HL-60/S4 treated with retinoic acid at 250 ng/mL for 4 days and 3 days (cell line): ENCODE measurements at regions not wholly inside any gene's neighbourhood (a gene's known extent, or its start where the extent isn't known, plus 50 kb on each side); places are given as distances from the start of the nearest gene placed in this dataset.

Source experiments
- in situ Hi-C: fragments of 300-500 bp; cut with MboI; formaldehyde crosslinking; loops from 2 replicates; pipeline ENCODE4 v1.7.0; 2022; ENCODE audit warnings: low sequenced_read_pairs

- in situ Hi-C loops, result no loop called here
Measured at GRCh38 chr7:41114131-41114530, 588.8 kb downstream of the INHBA start.

- in situ Hi-C loops, result no loop called here
Measured at GRCh38 chr7:41113719-41114118, 589.2 kb downstream of the INHBA start.

DNA sequence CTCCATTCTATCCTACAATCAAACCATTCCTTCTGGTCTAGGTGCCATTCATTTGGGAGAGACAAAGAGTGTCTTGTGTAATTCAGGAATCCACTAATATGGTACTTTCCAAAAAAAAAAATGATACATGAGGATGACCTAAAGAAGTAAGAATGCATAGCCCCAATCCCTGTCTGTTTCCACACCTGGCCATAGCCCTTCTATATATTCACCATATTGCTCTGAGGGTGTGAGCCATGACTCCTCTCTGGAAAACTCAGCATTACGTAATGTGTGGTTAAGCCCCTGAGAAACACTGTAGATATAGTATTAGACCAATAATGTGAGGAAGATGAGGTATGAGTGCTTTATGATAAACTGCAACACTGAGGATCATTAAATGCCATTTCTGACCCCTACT is 592.7 kb downstream of the INHBA start:
- in situ Hi-C loops, result no loop called here

- in situ Hi-C loops, result no loop called here
Measured at GRCh38 chr7:41108821-41109220, 594.1 kb downstream of the INHBA start.

- in situ Hi-C loops, result no loop called here
Measured at GRCh38 chr7:41107938-41108448, 594.9 kb downstream of the INHBA start.

DNA sequence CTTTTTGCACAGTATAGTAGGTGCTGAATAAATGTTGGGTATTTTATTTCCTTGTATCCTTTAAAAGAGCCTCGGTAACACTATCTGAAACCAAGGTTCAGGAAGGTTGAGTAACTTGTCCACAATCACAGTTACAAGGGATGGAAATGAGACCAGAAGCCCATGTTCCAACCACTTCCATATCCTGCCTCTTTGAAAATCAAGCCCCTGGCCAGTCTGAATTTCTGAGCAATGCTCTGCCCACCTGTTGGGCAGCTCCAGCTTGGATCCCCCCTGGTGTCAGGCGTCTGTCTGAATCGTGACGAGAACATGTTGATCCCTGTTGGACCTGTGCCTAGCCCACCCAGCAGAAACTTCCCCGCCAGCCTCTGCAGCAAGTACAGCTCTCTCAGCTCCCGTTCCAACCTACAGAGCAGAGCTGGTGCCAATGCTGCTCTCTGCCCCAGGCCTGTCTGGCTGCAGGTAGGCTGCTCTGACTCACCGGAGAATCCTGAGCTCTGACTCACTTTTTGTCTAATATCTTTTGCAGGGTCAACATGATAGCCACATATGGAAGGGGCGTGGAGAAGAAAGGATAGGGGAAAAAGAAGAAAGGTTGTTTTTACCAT is 595.5 kb downstream of the INHBA start:
- in situ Hi-C loops, result no loop called here

GRCh38 chr7:41104631-41105030 is 598.3 kb downstream of the INHBA start:
- in situ Hi-C loops, result no loop called here

DNA sequence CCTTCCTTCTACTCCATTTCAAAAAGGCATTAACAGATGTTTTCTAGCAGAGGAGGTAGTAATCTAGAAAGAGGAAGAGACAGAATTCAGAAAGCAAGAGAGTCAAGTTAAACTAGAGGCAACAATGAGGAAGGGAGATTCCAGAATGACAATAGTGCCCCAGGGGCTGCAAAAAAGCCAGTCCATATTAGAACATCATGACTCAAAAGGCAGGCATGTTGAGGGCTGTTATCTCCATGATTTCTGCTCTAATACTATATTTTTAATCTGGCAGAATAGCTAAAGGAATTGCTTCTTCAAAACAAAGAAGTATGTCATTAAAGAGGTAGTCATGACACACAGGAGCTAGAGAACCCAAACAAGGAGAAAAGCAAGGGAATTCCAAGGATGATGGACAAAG is 599.6 kb downstream of the INHBA start:
- in situ Hi-C loops, result no loop called here

DNA sequence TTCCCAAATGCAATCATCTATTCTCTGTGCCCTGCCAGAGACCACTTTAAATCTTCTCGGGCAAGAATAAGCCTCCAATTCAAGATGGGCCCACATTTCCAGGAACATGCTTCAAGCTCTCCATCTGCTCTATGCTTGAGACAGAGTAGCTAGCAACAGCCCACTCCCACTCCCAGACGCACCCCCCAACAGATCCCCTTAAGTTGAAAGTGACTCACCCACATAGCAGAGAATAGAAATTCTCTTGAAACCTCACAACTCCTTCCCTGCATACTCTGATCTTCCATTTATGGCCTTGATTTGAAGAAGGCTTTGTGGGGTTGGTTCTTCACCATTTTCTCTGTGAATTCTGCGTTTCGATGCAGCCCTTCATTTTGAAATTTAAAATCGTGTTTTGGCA is 604.0 kb downstream of the INHBA start:
- in situ Hi-C loops, result no loop called here

GRCh38 chr7:41098402-41098801 is 604.5 kb downstream of the INHBA start:
- in situ Hi-C loops, result no loop called here

DNA sequence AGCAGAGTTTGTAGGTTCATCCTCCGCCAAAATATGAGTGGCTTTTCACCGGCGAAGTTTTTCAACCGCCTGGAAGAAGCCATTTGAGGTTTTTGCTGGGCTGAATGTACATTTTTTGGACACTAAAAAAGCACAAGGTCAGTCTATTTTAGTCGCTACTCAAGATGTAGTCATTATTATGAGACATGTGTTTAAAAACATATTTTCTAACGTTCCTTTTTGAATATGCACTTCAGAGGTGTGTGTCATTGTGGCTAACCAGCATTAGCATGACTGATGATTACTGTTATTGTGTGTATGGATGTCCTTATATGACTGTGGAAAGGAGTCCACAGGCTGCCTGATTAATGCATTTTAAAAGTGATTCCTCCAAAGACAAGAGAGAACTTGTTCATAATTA is 605.4 kb downstream of the INHBA start:
- in situ Hi-C loops, result no loop called here

GRCh38 chr7:41096917-41097316 is 606.0 kb downstream of the INHBA start:
- in situ Hi-C loops, result no loop called here

DNA sequence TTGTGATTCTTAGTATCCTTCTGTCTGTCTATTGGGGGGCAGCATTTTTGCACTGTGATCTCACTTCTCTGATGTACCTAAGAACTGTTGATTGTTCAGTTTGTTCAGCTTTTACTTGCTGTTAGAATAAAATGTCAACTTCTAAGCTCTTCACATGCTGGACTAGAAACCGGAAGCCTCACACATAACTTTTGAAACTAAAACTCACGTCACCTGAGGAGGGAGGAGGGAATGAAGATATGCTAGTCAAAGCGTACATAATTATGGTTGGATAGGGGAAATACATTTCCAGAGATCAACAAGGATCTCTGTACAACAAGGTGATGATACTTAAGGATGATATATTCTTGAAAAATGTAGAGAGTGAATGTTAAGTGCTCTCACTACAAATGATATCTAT is 609.7 kb downstream of the INHBA start:
- in situ Hi-C loops, result no loop called here

GRCh38 chr7:41085244-41085643 is 617.6 kb downstream of the INHBA start:
- in situ Hi-C loops, result no loop called here

DNA sequence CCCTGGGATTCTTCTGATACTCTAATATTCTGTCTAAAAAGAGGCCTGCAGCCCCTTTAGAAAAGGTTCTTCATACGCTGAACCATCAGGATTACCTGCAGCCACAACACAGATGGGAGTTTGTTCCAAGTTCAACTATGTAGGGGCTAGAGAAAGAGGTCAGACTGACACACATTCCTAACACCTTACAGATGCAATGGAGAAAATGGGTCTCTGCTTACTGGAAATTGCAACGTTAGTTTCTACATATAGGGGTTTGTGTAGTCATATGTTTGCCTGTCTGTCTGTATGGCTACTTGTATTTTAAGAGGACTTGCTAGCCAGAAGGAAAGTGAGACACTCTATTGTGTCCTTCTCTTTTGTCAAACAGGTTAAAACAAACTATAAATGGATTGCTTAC is 618.5 kb downstream of the INHBA start:
- in situ Hi-C loops, result no loop called here

DNA sequence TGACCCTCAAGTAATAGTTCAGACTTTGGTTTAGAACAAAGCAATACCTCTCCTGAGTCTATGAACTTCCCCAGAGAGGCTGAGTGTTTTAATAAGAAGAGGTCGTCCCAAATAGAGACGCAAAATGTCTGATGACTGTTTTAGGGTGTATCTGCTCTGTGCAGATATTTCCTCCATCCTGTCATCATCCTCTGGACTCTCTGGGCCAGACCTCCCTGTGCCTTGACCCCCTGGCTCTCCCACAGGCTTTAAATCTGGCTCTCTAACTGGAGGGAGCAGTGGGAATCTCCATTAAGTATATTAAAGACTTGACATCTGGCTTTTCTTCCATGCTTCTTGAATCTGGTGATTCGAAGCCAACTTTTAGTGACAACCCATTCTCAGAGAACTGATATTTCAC is 633.3 kb downstream of the INHBA start:
- in situ Hi-C loops, result no loop called here

GRCh38 chr7:41067576-41067975 is 635.3 kb downstream of the INHBA start:
- in situ Hi-C loops, result no loop called here

DNA sequence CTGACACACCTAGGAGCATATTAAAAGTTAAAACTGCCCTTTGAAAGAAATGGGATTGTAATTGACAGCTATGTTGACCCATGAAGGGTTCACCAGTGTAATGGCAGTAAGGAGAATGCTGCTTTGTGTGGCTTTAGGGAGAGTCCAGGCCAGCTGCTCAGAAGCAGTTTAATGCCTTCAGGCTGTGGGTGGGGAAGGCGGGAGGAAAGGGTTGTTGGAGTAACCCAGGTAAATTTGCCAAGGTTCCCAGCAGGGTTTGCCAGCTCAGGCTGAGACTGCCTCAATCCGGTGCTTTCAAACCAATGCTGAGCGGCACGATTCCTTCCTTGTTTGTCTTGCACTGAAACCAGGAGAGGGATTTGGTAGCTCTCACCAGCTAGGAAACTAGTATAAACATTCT is 637.2 kb downstream of the INHBA start:
- in situ Hi-C loops, result no loop called here

GRCh38 chr7:41063116-41063515 is 639.8 kb downstream of the INHBA start:
- in situ Hi-C loops, result no loop called here

- in situ Hi-C loops, result no loop called here
Measured at GRCh38 chr7:41060796-41061195, 642.1 kb downstream of the INHBA start.

- in situ Hi-C loops, result no loop called here
Measured at GRCh38 chr7:41059796-41060195, 643.1 kb downstream of the INHBA start.

DNA sequence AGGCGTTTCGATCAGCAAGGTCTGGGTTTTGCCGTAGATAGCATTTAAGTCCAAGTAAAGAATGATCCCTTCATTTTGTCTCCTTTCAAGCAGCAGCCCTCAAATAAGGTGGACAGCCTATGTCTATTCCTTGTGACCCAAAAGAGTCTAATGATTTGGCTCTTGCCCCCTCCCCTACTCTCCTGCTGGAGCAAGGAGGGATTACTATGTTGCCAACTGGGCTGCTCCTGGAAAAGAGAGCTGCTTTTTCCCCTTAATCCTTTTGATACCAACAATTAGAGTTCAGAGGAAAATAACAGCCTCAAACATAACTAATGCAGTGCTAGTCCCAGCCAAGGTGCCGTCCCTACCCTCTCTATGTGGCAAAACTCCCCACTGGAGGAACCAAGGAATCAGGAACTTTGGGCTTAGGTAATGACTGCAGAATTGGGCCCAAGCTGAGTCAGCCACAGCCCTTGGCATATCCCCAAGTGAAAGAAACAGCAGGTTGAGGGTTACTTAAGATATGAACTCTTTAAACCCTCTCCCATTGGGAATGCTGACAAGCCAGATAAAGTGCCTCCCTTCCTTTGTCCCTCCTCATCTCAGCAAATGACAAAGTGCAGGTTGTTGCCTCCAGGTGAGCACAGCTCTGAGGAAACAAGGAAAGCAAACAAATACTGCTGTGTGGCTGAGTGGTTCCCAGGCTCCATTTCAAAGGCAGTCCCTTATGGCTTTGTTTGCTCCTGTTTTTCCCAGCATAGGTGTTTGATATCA is 643.7 kb downstream of the INHBA start:
- in situ Hi-C loops, result no loop called here
